ENCODE measurements at regions not wholly inside any gene's neighbourhood (a gene's known extent, or its start where the extent isn't known, plus 50 kb on each side); places are given as distances from the start of the nearest gene placed in this dataset.

DNA sequence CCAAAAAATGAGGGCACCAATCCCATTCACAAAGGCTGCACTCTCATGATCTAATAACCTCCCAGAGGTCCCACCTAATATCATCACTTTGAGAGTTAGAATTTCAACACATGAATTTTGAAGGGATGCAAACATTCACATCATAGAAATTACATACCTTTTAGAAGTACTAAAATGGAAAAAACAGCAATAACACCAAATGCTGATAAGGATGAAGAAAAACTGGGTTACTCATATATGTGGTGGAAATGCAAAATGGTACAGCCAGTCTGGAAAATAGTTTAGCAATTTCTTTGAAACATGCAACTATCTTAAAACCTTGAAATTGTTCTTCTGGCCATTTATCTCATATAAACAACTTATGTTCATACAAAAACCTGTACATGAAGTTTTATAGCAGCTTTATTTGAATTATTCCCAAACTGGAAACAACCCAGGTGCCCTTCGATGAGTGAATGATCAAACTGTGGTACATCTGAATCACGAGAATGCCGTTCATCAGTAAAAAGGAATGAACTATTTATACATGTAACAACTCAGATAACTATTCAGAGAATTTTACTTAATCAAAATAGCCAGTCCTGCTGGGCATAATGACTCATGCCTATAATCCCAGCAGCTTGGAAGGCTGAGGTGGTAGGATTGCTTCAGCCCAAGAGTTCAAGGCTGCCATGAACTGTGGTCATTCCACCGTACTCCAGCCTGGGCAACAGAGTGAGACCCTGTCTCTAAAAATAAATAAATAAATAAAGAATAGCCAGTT, 109.4 kb upstream of the SSTR1 start:
- H3K4me3 Mint-ChIP-seq (ENCODE audit: low read depth, unreplicated experiment) = no peak overlapping the region
- H3K9me3 Mint-ChIP-seq (ENCODE audit: low read depth, unreplicated experiment) = peaks cover 14% of the 10 kb centered on the region
- H3K4me1 Mint-ChIP-seq (ENCODE audit: low read depth, unreplicated experiment) = no peaks in the 10 kb centered on the region
- H3K36me3 Mint-ChIP-seq (ENCODE audit: insufficient read depth, unreplicated experiment) = no peaks in the 10 kb centered on the region
- H3K27me3 Mint-ChIP-seq (ENCODE audit: unreplicated experiment) = no peaks in the 10 kb centered on the region
- BruUV-seq (replicated peaks) = no TSS peak
- intact Hi-C loops (cut with micrococcal nuclease; ENCODE audit: unreplicated experiment) = no loop called here
- H3K27ac Mint-ChIP-seq (ENCODE audit: unreplicated experiment) = no peak overlapping the region
- no peak for DNase-seq
- CTCF ChIA-PET = no interaction called here
- TF ChIP-seq, protein P1, sequence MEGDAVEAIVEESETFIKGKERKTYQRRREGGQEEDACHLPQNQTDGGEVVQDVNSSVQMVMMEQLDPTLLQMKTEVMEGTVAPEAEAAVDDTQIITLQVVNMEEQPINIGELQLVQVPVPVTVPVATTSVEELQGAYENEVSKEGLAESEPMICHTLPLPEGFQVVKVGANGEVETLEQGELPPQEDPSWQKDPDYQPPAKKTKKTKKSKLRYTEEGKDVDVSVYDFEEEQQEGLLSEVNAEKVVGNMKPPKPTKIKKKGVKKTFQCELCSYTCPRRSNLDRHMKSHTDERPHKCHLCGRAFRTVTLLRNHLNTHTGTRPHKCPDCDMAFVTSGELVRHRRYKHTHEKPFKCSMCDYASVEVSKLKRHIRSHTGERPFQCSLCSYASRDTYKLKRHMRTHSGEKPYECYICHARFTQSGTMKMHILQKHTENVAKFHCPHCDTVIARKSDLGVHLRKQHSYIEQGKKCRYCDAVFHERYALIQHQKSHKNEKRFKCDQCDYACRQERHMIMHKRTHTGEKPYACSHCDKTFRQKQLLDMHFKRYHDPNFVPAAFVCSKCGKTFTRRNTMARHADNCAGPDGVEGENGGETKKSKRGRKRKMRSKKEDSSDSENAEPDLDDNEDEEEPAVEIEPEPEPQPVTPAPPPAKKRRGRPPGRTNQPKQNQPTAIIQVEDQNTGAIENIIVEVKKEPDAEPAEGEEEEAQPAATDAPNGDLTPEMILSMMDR (IDR thresholded peaks at IDR 0.05; ENCODE audit: unreplicated experiment) = no peak

DNA sequence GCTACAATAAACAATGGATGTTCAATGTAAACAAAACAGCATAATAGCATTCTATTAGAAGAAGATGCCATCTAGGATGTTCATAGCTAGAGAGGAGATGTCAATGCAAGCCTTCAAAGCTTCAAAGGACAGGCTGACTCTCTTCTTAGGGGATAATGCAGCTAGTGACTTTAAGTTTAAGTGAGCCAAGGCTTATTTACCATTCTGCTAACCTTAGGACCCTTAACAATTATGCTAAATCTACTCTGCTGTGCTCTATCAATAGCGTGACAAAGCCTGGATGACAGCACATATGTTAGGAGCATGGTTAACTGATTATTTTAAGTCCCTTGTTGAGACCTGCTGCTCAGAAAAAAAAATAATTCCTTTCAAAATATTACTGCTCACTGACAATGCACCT, 106.0 kb upstream of the SSTR1 start:
- H3K9me3 Mint-ChIP-seq (ENCODE audit: low read depth, unreplicated experiment) = peaks cover 12% of the 10 kb centered on the region
- CTCF ChIA-PET = no interaction called here
- H3K27me3 Mint-ChIP-seq (ENCODE audit: unreplicated experiment) = no peaks in the 10 kb centered on the region
- no TSS peak for BruUV-seq (replicated peaks)
- no peak for DNase-seq
- TF ChIP-seq, protein P1 (IDR thresholded peaks at IDR 0.05; ENCODE audit: unreplicated experiment) = no peak
- no peaks in the 10 kb centered on the region for H3K36me3 Mint-ChIP-seq (ENCODE audit: insufficient read depth, unreplicated experiment)
- intact Hi-C loops (cut with micrococcal nuclease; ENCODE audit: unreplicated experiment) = no loop called here
- no peaks in the 10 kb centered on the region for H3K4me1 Mint-ChIP-seq (ENCODE audit: low read depth, unreplicated experiment)
- no peak overlapping the region for H3K27ac Mint-ChIP-seq (ENCODE audit: unreplicated experiment)
- H3K4me3 Mint-ChIP-seq (ENCODE audit: low read depth, unreplicated experiment) = no peak overlapping the region

DNA sequence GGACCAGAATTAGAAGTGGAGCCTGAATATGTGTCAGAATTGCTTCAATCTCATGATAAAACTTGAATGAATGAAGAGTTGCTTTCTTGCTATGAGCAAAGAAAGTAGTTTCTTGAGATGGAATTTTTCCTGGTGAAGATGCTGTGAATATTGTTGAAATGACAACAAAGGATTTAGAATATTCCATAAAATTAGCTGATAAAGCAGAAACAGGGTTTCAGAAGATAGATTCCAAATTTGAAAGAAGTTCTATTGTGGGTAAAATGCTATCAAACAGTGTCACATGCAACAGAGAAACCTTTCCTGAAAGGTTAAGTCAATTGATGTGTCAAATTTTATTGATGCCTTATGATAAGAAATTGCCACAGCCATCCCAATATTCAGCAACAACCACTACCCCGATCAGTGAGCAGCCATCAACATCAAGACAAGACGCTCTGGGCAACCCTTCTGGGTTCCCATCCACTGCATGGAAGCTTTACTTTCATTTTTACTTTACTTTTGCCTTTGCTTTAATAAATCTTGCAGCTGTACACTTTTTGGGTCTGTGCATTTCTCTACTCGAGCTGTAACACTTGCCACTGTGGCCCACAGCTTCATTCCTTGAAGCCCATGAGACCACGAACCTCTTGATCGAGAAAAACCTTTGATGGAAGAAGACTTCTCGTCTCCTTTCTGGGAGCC, 104.0 kb upstream of the SSTR1 start:
- no peaks in the 10 kb centered on the region for H3K4me1 Mint-ChIP-seq (ENCODE audit: low read depth, unreplicated experiment)
- no peak for DNase-seq
- H3K27me3 Mint-ChIP-seq (ENCODE audit: unreplicated experiment) = no peaks in the 10 kb centered on the region
- CTCF ChIA-PET = no interaction called here
- no TSS peak for BruUV-seq (replicated peaks)
- TF ChIP-seq, protein P1 (IDR thresholded peaks at IDR 0.05; ENCODE audit: unreplicated experiment) = no peak
- peaks cover 16% of the 10 kb centered on the region for H3K9me3 Mint-ChIP-seq (ENCODE audit: low read depth, unreplicated experiment)
- intact Hi-C loops (cut with micrococcal nuclease; ENCODE audit: unreplicated experiment) = no loop called here
- H3K4me3 Mint-ChIP-seq (ENCODE audit: low read depth, unreplicated experiment) = no peak overlapping the region
- no peak overlapping the region for H3K27ac Mint-ChIP-seq (ENCODE audit: unreplicated experiment)
- no peaks in the 10 kb centered on the region for H3K36me3 Mint-ChIP-seq (ENCODE audit: insufficient read depth, unreplicated experiment)

DNA sequence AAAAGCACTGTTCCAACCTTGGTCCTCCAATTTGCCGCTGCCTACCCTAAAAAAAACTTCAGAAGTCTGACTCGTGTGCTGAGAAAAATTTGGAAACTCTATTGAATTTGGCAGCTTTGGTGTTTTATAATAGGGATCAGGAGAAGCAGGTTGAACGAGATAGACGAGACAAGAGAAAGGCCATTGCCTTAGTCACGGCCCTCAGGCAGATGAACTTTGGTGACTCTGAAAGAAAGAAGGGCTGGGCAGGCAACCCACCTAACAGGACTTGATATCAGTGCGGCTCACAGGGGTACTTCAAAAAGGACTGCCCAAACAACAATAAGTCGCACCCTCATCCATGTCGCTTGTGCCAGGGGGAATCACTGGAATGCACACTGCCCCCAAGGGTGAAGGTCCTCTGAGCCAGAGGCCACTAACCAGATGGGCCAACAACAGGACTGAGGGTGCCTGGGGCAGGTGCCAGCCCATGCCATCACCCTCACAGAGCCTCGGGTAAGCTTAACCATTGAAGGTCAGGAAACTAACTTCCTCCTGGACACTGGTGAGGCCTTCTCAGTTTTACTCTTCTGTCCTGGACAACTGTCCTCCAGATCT, 102.5 kb upstream of the SSTR1 start:
- H3K36me3 Mint-ChIP-seq (ENCODE audit: insufficient read depth, unreplicated experiment) = no peaks in the 10 kb centered on the region
- no peak for DNase-seq
- CTCF ChIA-PET = no interaction called here
- no TSS peak for BruUV-seq (replicated peaks)
- peaks cover 10% of the 10 kb centered on the region for H3K9me3 Mint-ChIP-seq (ENCODE audit: low read depth, unreplicated experiment)
- peaks cover 6% of the 10 kb centered on the region for H3K27me3 Mint-ChIP-seq (ENCODE audit: unreplicated experiment)
- TF ChIP-seq, protein P1 (IDR thresholded peaks at IDR 0.05; ENCODE audit: unreplicated experiment) = no peak
- H3K4me3 Mint-ChIP-seq (ENCODE audit: low read depth, unreplicated experiment) = no peak overlapping the region
- H3K27ac Mint-ChIP-seq (ENCODE audit: unreplicated experiment) = no peak overlapping the region
- H3K4me1 Mint-ChIP-seq (ENCODE audit: low read depth, unreplicated experiment) = no peaks in the 10 kb centered on the region
- intact Hi-C loops (cut with micrococcal nuclease; ENCODE audit: unreplicated experiment) = no loop called here

All from Calu3 (cell line).